ENCODE measurements at regions not wholly inside any gene's neighbourhood (a gene's known extent, or its start where the extent isn't known, plus 50 kb on each side); places are given as distances from the start of the nearest gene placed in this dataset.

DNA sequence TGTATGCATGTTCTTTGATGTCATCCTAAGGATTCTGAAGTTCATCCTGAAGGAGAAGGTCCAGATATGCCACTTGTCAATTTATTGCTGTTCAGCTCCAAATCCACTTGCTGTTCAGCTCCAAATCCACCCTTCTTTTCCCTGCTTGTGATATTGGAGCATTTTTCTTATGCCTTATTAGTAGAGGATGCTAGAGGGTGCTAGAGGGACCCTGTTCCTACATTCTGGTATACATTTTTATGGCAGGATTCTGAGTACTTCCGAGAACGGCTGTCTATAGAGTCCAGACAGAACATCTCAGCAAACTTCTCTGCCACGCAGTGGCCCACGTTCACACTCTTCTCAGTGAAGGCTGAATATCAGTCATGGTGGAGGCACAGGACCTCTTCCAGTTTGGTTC is 406.7 kb downstream of the NOVA1 start:
- Histone ChIP-seq H3K9me3 (ENCODE audit: control insufficient read depth, low read depth, low read length) (no peaks in the 10 kb centered on the region), H3K27ac (ENCODE audit: insufficient read length, low read depth, low read length) (no peak overlapping the region), H3K23ac (ENCODE audit: insufficient read length, low read depth, low read length) (no peak overlapping the region), H3K79me2 (ENCODE audit: insufficient read depth, low read length) (no peaks in the 10 kb centered on the region), H3K79me1 (ENCODE audit: insufficient read depth, low read depth, low read length, poor library complexity, severe bottlenecking) (no peaks in the 10 kb centered on the region), H3K14ac (ENCODE audit: insufficient read depth, low read length) (no peak overlapping the region), H3K4me2 (ENCODE audit: insufficient read depth, insufficient read length, low read length) (no peak overlapping the region), H3T11ph (ENCODE audit: low read length) (no peak overlapping the region), H4K91ac (ENCODE audit: insufficient read length, low read depth, low read length) (no peak overlapping the region), H2BK15ac (ENCODE audit: low read depth, low read length) (no peak overlapping the region), H2BK120ac (ENCODE audit: low read depth, low read length, poor library complexity, severe bottlenecking) (no peak overlapping the region), H2BK20ac (ENCODE audit: low read depth, low read length, poor library complexity, severe bottlenecking) (no peak overlapping the region), H3K56ac (ENCODE audit: insufficient read length, low read depth, low read length) (no peak overlapping the region), H2BK5ac (ENCODE audit: insufficient read length, low read length) (no peak overlapping the region), H2AFZ (ENCODE audit: low read length) (no peak overlapping the region), H4K20me1 (ENCODE audit: control insufficient read depth, insufficient read depth, insufficient read length) (no peaks in the 10 kb centered on the region), H3K4ac (ENCODE audit: low read depth, low read length) (no peak overlapping the region), H3K9ac (ENCODE audit: extremely low read depth, insufficient read length, low read length) (no peak overlapping the region), H4K8ac (replicated peaks; ENCODE audit: insufficient read length, low read depth, low read length) (no peak overlapping the region), H4K5ac (ENCODE audit: insufficient read length, low read depth, low read length) (no peak overlapping the region), H3K27me3 (ENCODE audit: insufficient read depth, low read length) (no peaks in the 10 kb centered on the region), H3K4me1 (ENCODE audit: insufficient read depth, low read length) (no peaks in the 10 kb centered on the region), H3K18ac (ENCODE audit: insufficient read length, low read depth, low read length) (no peak overlapping the region), H3K23me2 (ENCODE audit: insufficient read length, low read depth, low read length, poor library complexity, severe bottlenecking) (no peaks in the 10 kb centered on the region), H2AK5ac (ENCODE audit: insufficient read length, low read length) (no peak overlapping the region), H2BK12ac (ENCODE audit: insufficient read length, low read depth, low read length) (no peak overlapping the region)
- Mint-ChIP-seq H3K4me1 (peaks cover 0 to 6% of the 10 kb centered on the region in 2 experiments; a peak in 1 of 4 replicates), H3K27ac (no peak overlapping the region), H3K36me3 (ENCODE audit: insufficient read depth in 1 of 3, low read depth in 3 of 3) (no peaks in the 10 kb centered on the region), H3K4me3 (no peak overlapping the region), H3K9me3 (no peaks in the 10 kb centered on the region), H3K27me3 (ENCODE audit: low read depth) (no peaks in the 10 kb centered on the region)
- no CpG with 5 or more reads among the region's 4 CpGs for WGBS (ENCODE audit: extremely low coverage, insufficient read length, low lambda C conversion rate)
- TF ChIP-seq, protein P1, sequence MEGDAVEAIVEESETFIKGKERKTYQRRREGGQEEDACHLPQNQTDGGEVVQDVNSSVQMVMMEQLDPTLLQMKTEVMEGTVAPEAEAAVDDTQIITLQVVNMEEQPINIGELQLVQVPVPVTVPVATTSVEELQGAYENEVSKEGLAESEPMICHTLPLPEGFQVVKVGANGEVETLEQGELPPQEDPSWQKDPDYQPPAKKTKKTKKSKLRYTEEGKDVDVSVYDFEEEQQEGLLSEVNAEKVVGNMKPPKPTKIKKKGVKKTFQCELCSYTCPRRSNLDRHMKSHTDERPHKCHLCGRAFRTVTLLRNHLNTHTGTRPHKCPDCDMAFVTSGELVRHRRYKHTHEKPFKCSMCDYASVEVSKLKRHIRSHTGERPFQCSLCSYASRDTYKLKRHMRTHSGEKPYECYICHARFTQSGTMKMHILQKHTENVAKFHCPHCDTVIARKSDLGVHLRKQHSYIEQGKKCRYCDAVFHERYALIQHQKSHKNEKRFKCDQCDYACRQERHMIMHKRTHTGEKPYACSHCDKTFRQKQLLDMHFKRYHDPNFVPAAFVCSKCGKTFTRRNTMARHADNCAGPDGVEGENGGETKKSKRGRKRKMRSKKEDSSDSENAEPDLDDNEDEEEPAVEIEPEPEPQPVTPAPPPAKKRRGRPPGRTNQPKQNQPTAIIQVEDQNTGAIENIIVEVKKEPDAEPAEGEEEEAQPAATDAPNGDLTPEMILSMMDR (conservative IDR thresholded peaks at IDR 0.05), result peak; percentile 38; the same call in 2 of the 3 replicates
- DNase-seq, result no peak

Measured in H9 (cell line).